Middle frontal gyrus (tissue), 1 donor: ENCODE measurements at regions not wholly inside any gene's neighbourhood (a gene's known extent, or its start where the extent isn't known, plus 50 kb on each side); places are given as distances from the start of the nearest gene placed in this dataset.

Source experiments
- DNase-seq: peaks from one replicate; pipeline ENCODE4 v3.0.0-alpha.2; 2015; ENCODE audit warnings: low spot score; ENCODE audit errors: extremely low spot score

DNA sequence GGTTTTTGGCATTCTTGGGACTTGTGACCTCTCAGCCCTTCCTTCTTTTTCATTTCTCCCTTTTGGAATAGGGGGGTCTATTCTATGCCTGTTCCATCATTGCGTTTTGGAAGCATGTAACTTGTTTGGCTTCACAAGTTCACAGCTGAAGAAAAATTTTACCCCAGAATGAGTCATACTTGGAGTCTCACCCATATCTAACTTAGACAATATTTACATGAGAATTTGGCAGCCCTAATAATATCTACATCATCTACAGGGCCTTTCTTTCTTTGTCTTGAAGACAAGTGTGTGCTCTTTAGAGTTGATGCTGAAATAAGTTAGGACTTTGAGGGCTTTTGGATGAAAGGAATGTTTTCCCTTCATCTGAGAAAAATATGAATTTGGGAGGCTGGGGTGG, 1312.9 kb upstream of the FLRT2 start:
- DNase-seq = no peak

GRCh38 chr14:84225268-84225667, 1304.7 kb upstream of the FLRT2 start:
- no peak for DNase-seq

DNA sequence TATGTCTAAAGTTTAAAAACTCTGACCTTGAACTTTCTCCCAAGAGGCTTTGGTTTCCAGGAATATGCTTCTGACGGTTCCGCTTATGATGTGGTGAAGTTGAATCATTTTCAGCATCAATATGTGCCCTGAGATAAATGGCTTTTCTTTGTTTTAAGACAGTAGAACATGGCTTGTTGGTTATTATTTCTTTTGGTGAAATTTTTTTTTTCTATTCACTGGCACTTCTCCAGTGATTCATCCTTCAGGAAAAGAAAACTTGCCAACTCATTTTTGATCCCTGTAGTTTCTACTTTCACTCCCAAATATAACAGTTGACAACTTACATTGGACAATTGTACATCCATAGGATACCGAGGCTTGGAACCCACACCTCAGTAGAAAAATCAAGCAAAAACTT, 1301.2 kb upstream of the FLRT2 start:
- no peak for DNase-seq

GRCh38 chr14:84234281-84234680, 1295.7 kb upstream of the FLRT2 start:
- no peak for DNase-seq

DNA sequence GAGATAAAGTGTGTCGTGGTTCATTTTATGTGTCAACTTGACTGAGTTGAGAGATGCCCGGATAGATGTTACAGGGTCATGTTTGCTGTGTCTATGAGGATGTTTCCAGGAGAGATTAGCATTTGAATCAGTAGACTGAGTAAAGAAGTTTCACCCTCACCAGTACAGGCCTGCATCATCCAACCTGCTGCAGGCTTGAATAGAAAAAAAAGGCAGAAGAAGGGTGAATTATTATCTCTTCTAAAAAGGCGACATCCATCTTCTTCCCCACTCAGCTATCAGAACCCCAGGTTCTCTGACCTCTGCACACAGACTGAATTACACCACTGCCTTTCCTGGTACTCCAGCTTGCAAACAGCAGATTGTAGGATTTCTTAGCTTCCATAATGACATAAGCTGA, 1293.7 kb upstream of the FLRT2 start:
- no peak for DNase-seq

GRCh38 chr14:84237881-84238280, 1292.1 kb upstream of the FLRT2 start:
- DNase-seq = no peak

DNA sequence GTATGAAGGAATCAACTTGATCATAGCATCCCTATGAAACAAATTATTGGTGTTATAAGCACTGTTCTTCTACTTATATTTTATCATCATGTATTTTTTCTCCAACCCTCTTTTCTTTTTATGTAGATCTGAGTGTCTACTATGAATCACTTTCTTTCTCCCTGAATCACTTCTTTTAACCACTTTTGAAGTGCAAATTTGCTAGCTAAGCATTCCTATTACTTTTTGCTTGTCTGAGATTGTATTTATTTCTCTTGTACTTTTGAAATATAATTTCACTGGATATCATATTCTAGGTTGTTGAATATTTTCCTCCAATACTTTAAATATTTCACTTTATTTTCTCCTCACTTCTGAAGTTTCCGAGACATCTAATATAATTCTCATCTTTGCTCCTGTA, 1282.3 kb upstream of the FLRT2 start:
- no peak for DNase-seq

DNA sequence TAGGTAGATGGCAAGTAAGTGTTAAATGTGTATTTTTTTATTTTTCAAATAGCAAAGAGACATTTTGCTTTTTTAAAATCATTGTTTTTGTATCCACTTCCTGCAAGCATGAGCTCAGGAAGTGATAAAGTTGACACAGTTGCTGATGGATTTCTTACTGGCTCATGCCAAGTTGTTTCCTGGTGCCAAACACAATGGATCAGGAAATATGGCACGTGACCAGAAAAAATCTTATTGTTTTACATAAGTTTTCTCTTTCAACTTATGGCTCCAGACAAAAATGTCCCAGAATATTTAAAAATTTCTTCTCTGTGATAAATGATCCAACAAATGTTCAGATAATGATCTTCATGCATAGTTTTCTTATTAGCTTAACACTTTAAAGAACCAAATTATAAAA, 1279.1 kb upstream of the FLRT2 start:
- no peak for DNase-seq

DNA sequence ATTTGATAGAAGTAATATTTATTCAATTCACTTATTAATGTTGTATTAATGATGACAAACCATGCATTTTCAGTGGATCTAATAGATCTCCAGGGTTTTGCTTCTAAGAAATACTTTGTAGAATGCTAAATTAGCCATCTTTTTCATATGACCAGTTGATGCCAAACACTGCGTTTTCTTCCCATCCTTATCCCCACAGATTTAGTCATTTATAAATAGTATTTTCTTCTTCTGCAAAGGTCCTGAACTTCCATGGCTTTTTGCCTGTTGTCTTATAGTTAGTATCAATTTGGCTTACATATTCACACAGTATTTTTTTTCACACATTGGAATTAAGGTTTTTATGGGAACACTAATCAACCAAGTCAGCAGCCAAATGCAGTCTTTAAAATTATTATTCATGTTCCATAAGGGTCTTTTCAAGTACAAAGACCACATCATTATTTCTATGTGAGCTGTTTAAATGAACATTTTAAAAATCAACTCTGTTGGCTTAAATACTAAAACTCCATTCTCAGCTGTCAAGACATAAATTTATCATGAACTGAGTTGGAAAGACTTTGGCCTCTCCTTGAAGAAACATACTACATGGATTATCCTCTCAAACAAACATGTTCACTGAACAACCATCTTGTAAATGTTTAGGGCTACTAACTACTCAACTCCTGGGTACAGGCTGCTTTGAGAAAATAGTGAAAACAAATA, 1278.4 kb upstream of the FLRT2 start:
- no peak for DNase-seq

DNA sequence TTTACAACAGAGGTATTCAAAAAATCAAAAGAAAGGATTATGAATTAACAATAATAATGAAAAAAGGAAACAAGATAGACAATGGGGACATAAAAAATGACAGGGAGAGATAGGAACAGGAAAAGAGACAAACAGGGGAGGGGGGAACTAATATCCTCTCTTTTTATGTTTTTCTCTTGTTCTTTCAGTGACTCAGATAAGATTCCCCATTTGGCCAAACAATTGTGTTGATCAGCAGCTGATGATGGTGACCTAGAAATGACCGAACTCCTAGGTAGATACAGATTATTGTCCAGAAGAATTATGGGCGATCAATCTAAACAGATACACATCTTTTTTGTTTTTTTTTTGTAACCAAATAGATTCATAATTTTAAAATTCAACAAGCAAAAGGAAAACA, 1277.2 kb upstream of the FLRT2 start:
- DNase-seq = no peak

GRCh38 chr14:84253326-84253725, 1276.6 kb upstream of the FLRT2 start:
- DNase-seq = no peak

DNA sequence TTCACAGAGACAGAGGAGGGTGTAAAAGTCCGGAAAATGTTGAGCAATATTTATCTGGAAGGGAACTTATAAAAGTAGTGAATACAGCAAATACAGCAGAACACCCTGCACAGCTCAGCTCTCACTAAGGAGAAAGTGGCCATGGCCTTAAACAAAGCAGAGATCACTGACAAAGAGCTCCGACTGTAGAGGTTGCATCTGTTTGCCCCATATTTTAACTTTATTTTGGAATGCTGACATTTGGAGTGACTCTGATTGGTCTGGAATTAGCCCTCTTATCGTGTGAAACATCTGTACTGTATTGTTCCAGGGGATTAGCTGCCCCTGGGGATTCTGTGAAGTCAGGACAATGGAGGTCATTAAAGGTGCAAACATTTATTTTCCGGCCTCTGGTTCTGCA, 1275.7 kb upstream of the FLRT2 start:
- DNase-seq = no peak

GRCh38 chr14:84262932-84263331, 1267.0 kb upstream of the FLRT2 start:
- DNase-seq = no peak

DNA sequence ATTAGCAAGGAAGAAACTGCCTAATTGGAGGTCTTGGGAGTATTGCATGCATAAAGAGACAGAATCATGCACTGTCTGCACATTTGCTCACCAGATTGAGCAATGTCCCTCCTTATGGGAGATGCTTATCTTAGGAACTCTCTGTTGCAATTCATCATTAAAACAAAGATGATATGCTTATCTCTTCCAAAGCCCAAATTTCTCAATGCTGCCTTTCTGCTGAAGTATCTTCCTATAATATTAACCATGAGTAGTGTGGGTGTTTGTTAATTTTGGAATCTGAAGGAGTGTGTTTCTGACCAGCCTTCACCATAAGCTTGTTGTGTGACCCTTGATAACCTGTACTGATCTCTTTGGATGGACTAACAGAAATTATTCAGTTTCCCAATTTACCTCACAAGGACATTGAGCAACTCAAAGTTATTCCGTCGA, 1257.6 kb upstream of the FLRT2 start:
- DNase-seq = no peak

GRCh38 chr14:84273181-84273580, 1256.8 kb upstream of the FLRT2 start:
- no peak for DNase-seq

DNA sequence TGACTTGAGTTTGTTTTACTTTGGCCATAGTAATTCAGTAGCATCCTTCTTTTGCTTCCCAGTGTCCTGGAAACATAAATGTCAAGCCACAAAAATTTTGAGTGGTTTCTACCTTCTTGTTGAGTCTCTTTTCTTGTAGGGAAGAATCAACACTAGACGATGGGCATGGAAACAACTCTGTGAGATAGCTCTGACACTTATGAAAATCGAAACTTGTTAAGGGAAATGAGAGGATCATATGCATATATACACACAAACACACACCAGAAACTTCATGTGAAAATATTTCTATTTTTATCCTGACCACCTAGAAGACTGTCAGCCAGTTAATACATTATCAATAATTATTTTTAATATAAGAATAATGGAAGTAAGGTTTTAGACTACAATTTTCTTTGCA, 1247.3 kb upstream of the FLRT2 start:
- DNase-seq = no peak

DNA sequence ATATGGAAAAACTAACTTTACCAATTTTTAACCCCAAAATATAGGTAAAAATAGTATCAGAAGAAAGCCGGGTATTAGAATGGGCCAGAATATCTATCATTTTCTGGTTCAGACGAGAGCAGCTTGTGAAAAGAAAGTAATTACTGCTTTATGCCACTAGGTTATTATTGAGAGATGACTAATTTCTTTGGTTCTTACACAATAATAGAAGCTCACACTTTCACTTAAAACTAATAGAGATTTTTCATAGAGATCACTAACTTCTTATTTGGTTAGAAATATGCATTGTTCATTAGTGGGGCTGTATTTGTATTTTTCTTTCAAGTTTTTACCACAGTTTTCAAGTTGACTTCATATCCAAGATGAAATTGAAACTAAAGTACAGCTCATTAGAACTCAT, 1241.2 kb upstream of the FLRT2 start:
- no peak for DNase-seq

DNA sequence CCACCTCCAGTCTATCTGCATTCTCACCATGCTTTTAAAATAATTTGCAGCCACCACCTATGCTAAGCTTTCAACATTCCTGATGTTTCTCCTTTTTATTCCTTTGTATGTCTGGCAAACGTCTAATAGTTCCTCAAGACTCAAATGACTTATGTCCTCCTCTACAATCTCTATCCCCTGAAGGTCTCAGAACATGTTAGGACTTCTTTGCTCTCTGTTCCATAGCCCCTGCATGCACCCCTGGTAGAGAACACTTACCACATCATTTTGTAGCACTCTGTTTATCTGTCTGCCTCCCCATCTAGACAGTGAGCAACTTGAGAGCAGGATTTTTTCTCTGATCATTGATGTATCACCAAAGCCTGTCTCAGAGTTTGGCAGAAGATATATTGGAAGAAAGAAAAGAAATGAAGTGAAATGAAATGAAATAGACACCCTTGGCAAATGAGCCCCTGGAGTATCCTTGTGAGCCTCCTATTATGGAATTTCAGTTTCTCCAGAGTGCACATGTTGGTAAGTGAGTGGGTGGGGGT, 1231.2 kb upstream of the FLRT2 start:
- DNase-seq = no peak

- DNase-seq = no peak
Measured at GRCh38 chr14:84303140-84303539, 1226.8 kb upstream of the FLRT2 start.

GRCh38 chr14:84312551-84312950, 1217.4 kb upstream of the FLRT2 start:
- DNase-seq = no peak

DNA sequence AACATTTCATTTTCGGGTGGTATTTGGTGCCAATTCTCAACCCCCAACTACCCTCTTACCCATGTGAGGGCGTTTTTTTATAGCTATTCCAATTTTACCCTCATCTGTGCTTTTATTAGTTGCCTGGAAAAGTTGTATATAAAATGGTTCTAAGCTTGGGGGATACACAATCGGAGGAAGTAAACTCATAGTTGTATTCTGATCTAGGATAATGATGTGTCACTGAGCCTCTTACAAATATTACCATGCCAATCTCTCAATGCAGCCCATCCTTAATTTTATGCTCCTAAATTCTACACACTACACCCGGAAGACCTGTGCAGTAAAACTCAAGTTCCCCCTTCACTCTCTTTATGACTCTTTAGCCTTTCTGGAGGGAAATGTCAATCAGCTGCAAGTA, 1206.5 kb upstream of the FLRT2 start:
- DNase-seq = no peak

DNA sequence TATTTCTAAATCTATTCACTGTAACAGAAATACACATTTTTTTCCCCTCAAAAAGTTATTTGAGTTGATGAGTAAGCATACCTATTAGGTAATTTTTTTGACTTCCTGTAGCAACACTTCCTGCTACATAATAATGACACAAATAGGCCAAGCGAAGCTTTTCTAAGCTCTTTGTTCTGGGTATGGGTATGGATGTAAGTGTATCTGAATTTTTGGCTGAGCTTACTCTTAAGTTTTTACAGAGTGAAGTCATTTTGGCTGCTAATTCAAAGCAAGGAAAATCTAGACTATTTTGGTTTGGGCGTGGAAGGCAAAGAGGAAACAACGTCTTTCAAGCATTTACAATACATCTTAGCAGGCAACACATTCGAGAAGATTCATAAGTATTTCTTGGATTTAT, 1206.0 kb upstream of the FLRT2 start:
- no peak for DNase-seq

- DNase-seq = no peak
Measured at GRCh38 chr14:84336433-84336832, 1193.5 kb upstream of the FLRT2 start.

DNA sequence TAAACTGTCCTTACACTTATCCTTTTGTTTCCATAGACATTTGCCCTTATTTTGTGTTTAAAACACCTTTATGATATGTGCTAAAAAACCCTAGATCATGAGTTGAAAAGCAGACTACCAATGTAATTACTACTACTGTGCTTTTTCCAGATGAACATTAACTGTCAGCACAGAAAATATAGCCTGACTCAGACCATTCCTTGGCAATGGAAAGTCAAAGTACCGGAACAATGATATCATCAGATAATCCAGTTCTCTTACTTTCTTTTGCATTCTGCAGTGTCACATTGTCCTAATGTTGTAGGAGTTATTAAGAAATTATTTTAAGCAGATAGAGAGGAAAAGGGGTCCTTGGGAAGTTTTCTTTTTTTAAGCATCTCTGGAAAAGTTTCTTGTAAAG, 1189.0 kb upstream of the FLRT2 start:
- DNase-seq = no peak
